Activated CD4-positive, alpha-beta memory T cell treated with anti-CD3 and anti-CD28 coated beads, Interleukin-2, amount 10 ng/mL, durations not matched to agents 7 days and 5 days (primary cell): ENCODE measurements at regions not wholly inside any gene's neighbourhood (a gene's known extent, or its start where the extent isn't known, plus 50 kb on each side); places are given as distances from the start of the nearest gene placed in this dataset.
"Not testable (repeated sequence)": the region's sequence is repeated elsewhere in the genome, so short reads cannot be mapped to it uniquely, and the experiment has no call there.

ENCODE experiments used
- CTCF ChIA-PET: fragments of 350-600 bp; sonication (Branson Sonifier 250); formaldehyde crosslinking; loops from one replicate; lab custom pipeline; 2021; ENCODE audit warnings: antibody characterized with exemption, inconsistent platforms; lab: Charles Lee
- POLR2A ChIA-PET: fragments of 350-600 bp; sonication (Branson Sonifier 250); formaldehyde crosslinking; loops from one replicate; lab custom pipeline; 2021; ENCODE audit warnings: antibody characterized with exemption; lab: Charles Lee
- DNase-seq: peaks from one replicate; pipeline ENCODE4 v3.0.0-alpha.2; 2020
- H3K27ac Mint-ChIP-seq: one replicate; pipeline ENCODE4 v1.8.0; 2021; ENCODE audit warnings: mild to moderate bottlenecking, mixed read lengths
- H3K27me3 Mint-ChIP-seq: one replicate; pipeline ENCODE4 v1.8.0; 2021; ENCODE audit warnings: mixed read lengths
- H3K36me3 Mint-ChIP-seq: one replicate; pipeline ENCODE4 v1.8.0; 2021; ENCODE audit warnings: low read depth, mixed read lengths
- H3K4me1 Mint-ChIP-seq: one replicate; pipeline ENCODE4 v1.8.0; 2021; ENCODE audit warnings: mixed read lengths
- H3K4me3 Mint-ChIP-seq: one replicate; pipeline ENCODE4 v1.8.0; 2021; ENCODE audit warnings: mild to moderate bottlenecking, mixed read lengths
- H3K9me3 Mint-ChIP-seq: one replicate; pipeline ENCODE4 v1.8.0; 2021; ENCODE audit warnings: mixed read lengths

DNA sequence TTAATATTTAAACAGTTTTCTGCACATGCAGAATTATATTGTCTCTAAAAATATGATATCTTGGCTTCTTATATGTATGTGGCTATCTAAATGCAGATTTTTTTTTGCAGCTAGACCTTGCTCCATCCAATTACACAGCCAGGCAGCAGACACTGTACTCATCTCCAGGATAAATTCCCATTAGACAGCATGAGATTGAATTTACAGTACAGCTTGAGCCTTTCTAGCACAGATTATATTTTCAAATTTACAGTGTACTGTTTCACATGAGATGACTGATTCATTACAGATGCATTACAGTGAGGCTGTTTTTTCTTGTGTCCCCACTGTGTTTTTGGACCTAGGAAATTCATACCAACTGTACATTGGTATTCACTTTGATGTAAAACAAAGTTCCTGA, 134.9 kb downstream of the OTOL1 start:
- Mint-ChIP-seq H3K4me3 (no peak overlapping the region), H3K9me3 (no peaks in the 10 kb centered on the region), H3K27me3 (no peaks in the 10 kb centered on the region), H3K36me3 (no peaks in the 10 kb centered on the region), H3K4me1 (no peaks in the 10 kb centered on the region), H3K27ac (no peak overlapping the region)
- no peak for DNase-seq
- ChIA-PET CTCF (no interaction called here), POLR2A (no interaction called here)

DNA sequence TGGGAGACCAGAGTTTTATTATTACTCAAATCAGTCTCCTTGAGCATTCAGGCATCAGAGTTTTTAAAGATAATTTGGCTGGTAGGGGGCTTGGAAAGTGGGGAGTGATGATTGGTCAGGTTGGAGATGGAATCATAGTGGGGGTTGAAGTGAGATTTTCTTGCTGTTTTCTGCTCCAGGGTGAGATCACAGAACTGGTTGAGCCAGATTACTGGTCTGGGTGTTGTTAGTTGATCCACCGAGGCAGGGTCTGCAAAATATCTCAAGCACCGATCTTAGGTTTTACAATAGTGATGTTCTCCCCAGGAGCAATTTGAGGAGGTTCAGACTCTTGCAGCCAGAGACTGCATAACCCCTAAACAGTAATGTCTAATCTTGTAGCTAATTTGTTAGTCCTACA, 141.0 kb downstream of the OTOL1 start:
- no peaks in the 10 kb centered on the region for H3K4me1 Mint-ChIP-seq
- no peak overlapping the region for H3K4me3 Mint-ChIP-seq
- H3K36me3 Mint-ChIP-seq, result no peaks in the 10 kb centered on the region
- no peaks in the 10 kb centered on the region for H3K9me3 Mint-ChIP-seq
- H3K27ac Mint-ChIP-seq, result no peak overlapping the region
- no peak for DNase-seq
- ChIA-PET CTCF (no interaction called here), POLR2A (no interaction called here)
- no peaks in the 10 kb centered on the region for H3K27me3 Mint-ChIP-seq

DNA sequence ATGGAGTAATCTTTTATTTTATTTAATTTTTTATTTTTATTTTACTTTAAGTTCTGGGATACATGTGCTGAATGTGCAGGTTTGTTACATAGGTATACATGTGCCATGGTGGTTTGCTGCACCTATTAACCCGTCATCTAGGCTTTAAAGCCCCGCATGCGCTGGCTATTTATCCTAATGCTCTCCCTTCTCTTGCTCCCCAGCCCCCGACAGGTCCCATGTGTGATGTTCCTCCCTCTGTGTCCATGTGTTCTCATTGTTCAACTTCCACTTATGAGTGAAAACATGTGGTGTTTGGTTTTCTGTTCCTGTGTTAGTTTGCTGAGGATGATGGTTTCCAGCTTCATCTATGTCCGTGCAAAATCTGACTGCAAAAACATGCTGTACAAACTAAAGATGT, 142.5 kb downstream of the OTOL1 start:
- POLR2A ChIA-PET, H3K27me3 Mint-ChIP-seq, H3K4me1 Mint-ChIP-seq, H3K9me3 Mint-ChIP-seq, H3K27ac Mint-ChIP-seq, CTCF ChIA-PET, H3K4me3 Mint-ChIP-seq, H3K36me3 Mint-ChIP-seq, DNase-seq: not testable (repeated sequence)

DNA sequence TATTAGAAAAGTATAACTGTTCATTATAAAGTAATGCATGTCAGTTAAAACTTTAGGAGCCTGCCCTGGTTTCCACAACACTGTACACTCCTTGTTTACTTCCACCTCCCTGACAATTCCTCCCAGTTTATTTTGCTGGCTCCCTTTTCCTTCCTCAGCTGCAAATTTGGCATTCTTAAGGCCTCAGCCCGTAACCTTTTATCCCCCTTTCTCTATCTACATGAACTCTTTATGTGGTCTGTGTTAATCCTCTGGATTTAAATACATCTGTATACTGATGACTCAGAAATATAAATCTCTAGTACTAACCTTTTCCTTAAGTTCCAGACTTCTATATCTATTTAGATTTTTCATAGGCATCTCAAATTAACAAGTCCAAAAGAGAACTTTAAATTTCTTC, 143.6 kb downstream of the OTOL1 start:
- Mint-ChIP-seq H3K27me3 (no peaks in the 10 kb centered on the region), H3K9me3 (no peaks in the 10 kb centered on the region), H3K36me3 (no peaks in the 10 kb centered on the region), H3K4me1 (no peaks in the 10 kb centered on the region), H3K27ac (no peak overlapping the region), H3K4me3 (no peak overlapping the region)
- no peak for DNase-seq
- ChIA-PET POLR2A (no interaction called here), CTCF (no interaction called here)

DNA sequence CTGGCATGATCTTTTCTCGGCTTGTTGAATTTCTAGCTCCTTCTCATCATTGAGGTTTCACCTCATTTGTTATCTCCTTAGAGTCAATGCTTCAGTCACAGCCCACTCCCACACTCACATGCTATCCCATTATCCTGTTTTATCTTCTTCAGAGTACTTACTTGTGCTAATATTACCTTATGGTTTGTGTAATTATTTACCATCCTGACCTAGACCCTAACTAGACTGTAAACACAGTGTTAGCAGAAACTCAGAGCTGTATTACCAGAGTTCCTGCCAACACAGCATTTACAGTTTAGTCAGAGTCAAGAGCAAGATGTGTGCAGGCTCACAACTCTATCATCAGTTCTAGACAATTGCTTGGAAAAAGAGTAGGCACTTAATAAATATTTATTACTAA, 144.7 kb downstream of the OTOL1 start:
- H3K4me1 Mint-ChIP-seq, result no peaks in the 10 kb centered on the region
- no peak overlapping the region for H3K4me3 Mint-ChIP-seq
- DNase-seq, result no peak
- H3K36me3 Mint-ChIP-seq, result no peaks in the 10 kb centered on the region
- H3K27me3 Mint-ChIP-seq, result no peaks in the 10 kb centered on the region
- POLR2A ChIA-PET, result no interaction called here
- no peaks in the 10 kb centered on the region for H3K9me3 Mint-ChIP-seq
- CTCF ChIA-PET, result no interaction called here
- H3K27ac Mint-ChIP-seq, result no peak overlapping the region

DNA sequence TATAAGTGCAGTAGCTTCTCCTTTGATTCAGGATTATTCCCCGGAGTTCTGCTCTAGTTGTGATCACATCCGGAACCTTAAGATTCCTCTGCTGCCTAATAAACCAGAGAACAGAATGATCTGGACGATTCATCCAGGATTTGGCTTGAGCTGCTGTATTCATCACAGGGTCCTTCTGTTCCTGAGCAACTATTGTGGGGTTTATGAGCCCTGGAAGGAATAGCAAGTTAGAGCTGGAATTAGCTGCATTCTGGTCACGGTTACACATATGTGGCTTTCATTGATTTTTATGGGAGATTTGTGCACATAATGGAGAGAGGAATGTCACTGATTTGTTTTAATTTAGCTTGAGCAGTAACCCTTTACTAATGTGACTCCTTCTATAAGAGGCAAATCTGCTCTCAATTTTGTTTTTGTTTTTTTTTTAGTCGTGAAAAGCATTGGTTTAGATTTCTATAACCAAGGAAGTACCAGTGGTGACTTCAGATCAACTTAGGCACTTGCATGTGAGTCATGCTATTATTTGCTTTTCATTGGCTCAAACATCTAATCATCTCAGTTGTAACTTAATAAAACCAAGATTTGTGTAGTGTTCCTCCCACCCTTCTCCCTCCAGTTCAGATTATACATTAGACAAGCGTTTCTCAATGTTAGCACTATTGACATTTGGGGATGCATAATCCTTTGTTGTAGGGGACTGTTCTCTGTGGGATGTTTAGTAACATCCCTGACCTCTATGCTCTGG, 148.5 kb downstream of the OTOL1 start:
- no peak overlapping the region for H3K4me3 Mint-ChIP-seq
- H3K9me3 Mint-ChIP-seq, result no peaks in the 10 kb centered on the region
- CTCF ChIA-PET, result no interaction called here
- no peaks in the 10 kb centered on the region for H3K27me3 Mint-ChIP-seq
- H3K4me1 Mint-ChIP-seq, result no peaks in the 10 kb centered on the region
- H3K27ac Mint-ChIP-seq, result no peak overlapping the region
- DNase-seq, result no peak
- POLR2A ChIA-PET, result no interaction called here
- H3K36me3 Mint-ChIP-seq, result no peaks in the 10 kb centered on the region

DNA sequence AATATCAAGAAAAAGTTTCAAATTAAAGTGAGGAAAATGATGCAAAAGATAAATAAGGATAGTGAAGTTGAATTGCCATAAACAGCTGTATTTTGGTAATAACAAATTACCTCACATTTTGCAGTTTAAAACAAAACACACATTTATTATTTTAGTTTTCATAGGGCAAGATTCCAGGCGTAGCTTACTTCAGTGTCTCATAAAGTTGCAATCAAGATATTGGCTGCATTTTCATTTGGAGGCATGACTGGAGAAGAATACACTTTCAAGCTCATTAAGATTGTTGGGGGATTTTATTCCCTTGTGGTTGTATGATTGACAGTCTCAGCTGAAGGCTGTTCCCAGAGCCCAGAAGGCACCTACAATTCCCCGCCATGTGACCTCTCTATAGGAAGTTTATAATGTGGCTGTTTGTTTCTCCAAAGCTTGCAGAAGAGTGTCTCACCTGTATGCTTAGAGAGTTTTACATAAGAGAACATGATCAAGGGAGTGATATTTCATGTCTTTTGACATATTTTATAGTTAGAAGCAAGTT, 151.4 kb downstream of the OTOL1 start:
- CTCF ChIA-PET, result no interaction called here
- H3K9me3 Mint-ChIP-seq, result peaks cover 3% of the 10 kb centered on the region
- POLR2A ChIA-PET, result no interaction called here
- no peaks in the 10 kb centered on the region for H3K27me3 Mint-ChIP-seq
- DNase-seq, result no peak
- no peaks in the 10 kb centered on the region for H3K4me1 Mint-ChIP-seq
- H3K36me3 Mint-ChIP-seq, result no peaks in the 10 kb centered on the region
- no peak overlapping the region for H3K27ac Mint-ChIP-seq
- no peak overlapping the region for H3K4me3 Mint-ChIP-seq

DNA sequence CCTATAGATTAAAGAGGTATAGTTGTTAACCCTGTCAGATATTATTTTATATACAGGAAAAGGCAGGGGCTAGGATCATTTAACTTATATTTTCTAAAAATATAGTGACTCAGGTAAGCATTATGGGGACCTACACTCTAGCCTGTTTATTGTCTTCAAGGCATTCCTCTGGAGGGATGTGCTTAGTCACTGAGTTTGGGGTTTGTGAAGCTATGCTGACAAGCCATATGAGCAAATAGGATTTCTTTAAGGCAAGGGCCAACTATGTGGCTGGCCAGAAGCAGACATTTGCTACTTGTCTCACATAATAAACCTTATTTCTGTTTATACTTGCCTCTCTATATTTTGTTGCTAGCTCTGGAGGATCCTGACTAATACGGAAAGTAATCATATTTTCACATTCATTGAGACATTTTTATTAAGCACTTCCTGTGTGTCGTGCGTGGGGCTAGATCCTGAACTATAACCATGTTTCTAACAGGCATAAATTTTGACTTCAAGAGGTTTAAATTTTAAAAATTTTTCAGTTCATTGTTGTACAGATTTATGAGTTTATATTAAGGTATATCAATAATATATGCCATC, 153.4 kb downstream of the OTOL1 start:
- DNase-seq, result no peak
- H3K9me3 Mint-ChIP-seq, result peaks cover 3% of the 10 kb centered on the region
- H3K27ac Mint-ChIP-seq, result no peak overlapping the region
- no peaks in the 10 kb centered on the region for H3K4me1 Mint-ChIP-seq
- no peaks in the 10 kb centered on the region for H3K36me3 Mint-ChIP-seq
- CTCF ChIA-PET, result no interaction called here
- POLR2A ChIA-PET, result no interaction called here
- no peaks in the 10 kb centered on the region for H3K27me3 Mint-ChIP-seq
- no peak overlapping the region for H3K4me3 Mint-ChIP-seq

DNA sequence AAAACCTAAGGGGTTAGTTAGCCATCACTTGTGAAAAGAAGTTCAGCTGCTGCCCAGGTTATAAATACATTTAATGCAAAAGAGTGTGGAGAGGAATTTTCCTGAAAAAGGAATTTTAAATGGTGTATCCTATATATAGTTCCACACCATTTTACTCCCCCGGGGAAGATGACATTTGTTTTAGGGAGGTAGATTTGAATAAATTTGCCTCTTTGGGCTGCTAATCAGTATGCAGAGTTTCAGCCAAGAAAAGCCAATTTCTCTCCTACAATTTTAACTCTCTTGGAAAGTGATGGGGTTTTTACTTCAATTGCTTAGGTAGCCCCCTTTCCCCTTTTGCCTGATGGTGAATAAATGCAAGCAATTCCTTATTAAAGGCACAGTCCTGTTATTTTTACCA, 161.2 kb downstream of the OTOL1 start:
- ChIA-PET CTCF (no interaction called here), POLR2A (no interaction called here)
- no peaks in the 10 kb centered on the region for H3K27me3 Mint-ChIP-seq
- peaks cover 3% of the 10 kb centered on the region for H3K9me3 Mint-ChIP-seq
- no peak for DNase-seq
- H3K27ac Mint-ChIP-seq, result no peak overlapping the region
- H3K4me3 Mint-ChIP-seq, result no peak overlapping the region
- no peaks in the 10 kb centered on the region for H3K4me1 Mint-ChIP-seq
- no peaks in the 10 kb centered on the region for H3K36me3 Mint-ChIP-seq

DNA sequence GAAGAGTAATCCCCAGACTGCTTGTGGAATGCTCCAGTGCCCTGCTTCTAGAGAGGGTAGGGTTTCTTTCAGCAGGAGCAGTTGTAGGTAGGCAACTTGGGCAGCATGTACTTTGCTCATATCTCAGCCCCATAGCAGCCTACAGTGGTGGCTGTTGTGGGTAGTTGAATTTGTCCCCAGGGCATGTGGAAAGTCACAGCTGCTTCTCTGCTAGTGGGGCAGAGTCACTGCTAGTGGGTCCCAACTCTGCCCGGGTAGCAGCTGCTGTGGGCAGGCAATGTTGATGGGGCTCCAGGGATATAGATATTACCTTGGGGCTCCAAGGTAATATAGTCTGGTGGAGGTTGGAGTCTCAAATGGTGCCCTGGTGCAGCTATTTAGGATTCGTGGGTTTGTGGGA, 174.5 kb downstream of the OTOL1 start:
- ChIA-PET CTCF (no interaction called here), POLR2A (no interaction called here)

DNA sequence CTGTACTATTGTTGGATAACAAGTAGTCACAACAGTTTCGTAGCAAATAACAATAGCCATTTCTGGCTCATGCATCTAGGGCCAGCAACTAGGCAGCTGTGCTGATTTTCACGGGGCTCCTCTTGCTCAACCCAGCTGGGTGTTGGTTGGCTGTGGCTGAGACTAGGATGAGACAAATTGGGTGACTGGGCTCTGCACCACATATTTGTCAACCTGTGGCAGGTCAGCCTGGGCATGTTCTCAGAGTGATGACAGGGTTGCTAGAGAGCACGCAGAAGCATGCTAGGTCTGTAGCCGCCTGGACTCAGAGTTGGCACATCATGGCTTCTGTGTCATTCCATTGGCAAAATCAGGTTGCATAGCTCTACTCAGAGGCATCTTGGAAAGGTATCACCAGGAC, 175.9 kb downstream of the OTOL1 start:
- H3K4me1 Mint-ChIP-seq, result no peaks in the 10 kb centered on the region
- peaks cover 3% of the 10 kb centered on the region for H3K9me3 Mint-ChIP-seq
- DNase-seq, result no peak
- H3K27me3 Mint-ChIP-seq, result no peaks in the 10 kb centered on the region
- H3K36me3 Mint-ChIP-seq, result no peaks in the 10 kb centered on the region
- CTCF ChIA-PET, result no interaction called here
- POLR2A ChIA-PET, result no interaction called here
- H3K4me3 Mint-ChIP-seq, result no peak overlapping the region
- no peak overlapping the region for H3K27ac Mint-ChIP-seq

More for the DNA sequence above, 174.5 kb downstream of the OTOL1 start:
- no peaks in the 10 kb centered on the region for H3K27me3 Mint-ChIP-seq
- no peaks in the 10 kb centered on the region for H3K4me1 Mint-ChIP-seq
- no peaks in the 10 kb centered on the region for H3K36me3 Mint-ChIP-seq
- no peak for DNase-seq
- no peak overlapping the region for H3K27ac Mint-ChIP-seq
- H3K4me3 Mint-ChIP-seq, result no peak overlapping the region
- peaks cover 3% of the 10 kb centered on the region for H3K9me3 Mint-ChIP-seq

DNA sequence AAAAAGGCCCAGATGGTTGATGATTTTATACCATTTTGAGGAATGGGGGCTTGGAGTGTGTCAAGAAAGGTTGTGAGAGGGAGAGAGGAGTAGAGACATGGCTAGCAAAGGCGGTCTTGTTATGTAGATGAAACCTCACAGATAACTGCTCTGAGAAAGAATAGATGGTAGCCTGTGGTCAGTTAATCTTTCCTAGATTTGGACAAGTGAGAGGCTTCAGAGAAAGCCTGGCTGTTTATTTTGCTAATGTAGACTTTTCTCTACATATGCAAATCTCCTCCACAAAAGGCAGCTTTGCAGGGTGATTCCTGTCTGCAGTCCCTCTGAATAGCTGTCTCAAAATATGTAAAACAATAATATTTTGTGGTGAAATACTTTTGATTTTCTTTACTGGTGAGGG, 177.3 kb downstream of the OTOL1 start:
- DNase-seq, result no peak
- Mint-ChIP-seq H3K4me1 (no peaks in the 10 kb centered on the region), H3K36me3 (no peaks in the 10 kb centered on the region), H3K9me3 (peaks cover 3% of the 10 kb centered on the region), H3K27me3 (no peaks in the 10 kb centered on the region), H3K4me3 (no peak overlapping the region), H3K27ac (no peak overlapping the region)
- POLR2A ChIA-PET, result no interaction called here
- CTCF ChIA-PET, result no interaction called here

DNA sequence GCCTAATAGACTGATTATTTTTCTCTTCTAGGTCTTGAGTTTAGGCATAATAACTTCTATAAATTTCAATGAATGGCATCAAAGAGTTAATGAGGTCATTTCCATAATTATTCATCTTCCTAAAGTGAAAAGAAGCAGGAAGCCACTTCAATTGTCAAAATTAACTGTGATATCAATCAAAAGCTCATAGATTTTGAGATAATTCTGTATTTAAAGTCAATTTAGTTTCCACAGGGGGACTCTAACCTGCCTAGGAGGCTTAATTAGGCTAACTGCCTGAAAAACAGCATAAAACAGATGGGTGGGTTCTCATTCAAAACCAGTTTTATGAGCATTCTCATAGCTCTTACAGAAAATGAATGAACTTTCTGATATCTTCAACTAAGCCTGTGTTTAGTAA, 177.8 kb downstream of the OTOL1 start:
- ChIA-PET POLR2A (no interaction called here), CTCF (no interaction called here)
- Mint-ChIP-seq H3K27me3 (no peaks in the 10 kb centered on the region), H3K36me3 (no peaks in the 10 kb centered on the region), H3K27ac (no peak overlapping the region), H3K4me3 (no peak overlapping the region), H3K4me1 (no peaks in the 10 kb centered on the region), H3K9me3 (peaks cover 3% of the 10 kb centered on the region)
- no peak for DNase-seq

DNA sequence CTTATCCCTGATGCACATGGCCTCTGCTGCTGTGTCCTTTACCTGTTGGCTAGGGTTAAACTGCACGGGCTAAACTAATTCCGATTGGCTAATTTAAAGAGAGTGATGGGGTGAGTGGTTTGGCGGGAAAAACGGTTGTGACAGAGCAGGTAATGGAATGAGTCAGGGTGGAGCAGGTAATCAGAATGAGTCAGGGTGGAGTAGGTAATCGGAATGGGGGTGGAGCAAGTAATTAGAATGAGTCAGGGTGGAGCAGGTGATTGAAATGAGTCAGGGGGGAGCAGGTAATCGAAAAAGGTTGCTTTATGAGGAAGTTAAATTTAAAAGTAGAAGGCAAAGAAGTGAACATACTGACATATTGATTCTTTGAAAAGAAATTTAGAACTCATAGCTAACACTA, 185.2 kb downstream of the OTOL1 start:
- H3K9me3 Mint-ChIP-seq, H3K4me3 Mint-ChIP-seq, H3K36me3 Mint-ChIP-seq, DNase-seq, POLR2A ChIA-PET, H3K27me3 Mint-ChIP-seq, H3K4me1 Mint-ChIP-seq, H3K27ac Mint-ChIP-seq, CTCF ChIA-PET: not testable (repeated sequence)
